GM10248 (cell line): ENCODE measurements at regions not wholly inside any gene's neighbourhood (a gene's known extent, or its start where the extent isn't known, plus 50 kb on each side); places are given as distances from the start of the nearest gene placed in this dataset.
"Not testable (repeated sequence)": the region's sequence is repeated elsewhere in the genome, so short reads cannot be mapped to it uniquely, and the experiment has no call there.

Experiments used
- CTCF ChIA-PET: fragments of 300-600 bp; sonication (Branson Sonifier 250); formaldehyde crosslinking; extraction: SDS; loops from one replicate; lab custom pipeline; 2021; ENCODE audit warnings: antibody characterized with exemption; lab: Yijun Ruan, JAX
- POLR2A ChIA-PET: fragments of 350-650 bp; sonication (Branson Sonifier 250); formaldehyde crosslinking; extraction: SDS; loops from one replicate; lab custom pipeline; 2020; ENCODE audit warnings: antibody characterized with exemption; lab: Yijun Ruan, JAX
- DNase-seq: peaks from one replicate; pipeline ENCODE4 v3.0.0; 2012; ENCODE audit errors: extremely low spot score
- TF ChIP-seq, protein P1 (sequence below): IDR thresholded peaks from 2 replicates; pipeline ENCODE4 v1.5.1; 2012; ENCODE audit warnings: mild to moderate bottlenecking, low read depth; ENCODE audit errors: extremely low read depth, missing control alignments, control extremely low read depth

DNA sequence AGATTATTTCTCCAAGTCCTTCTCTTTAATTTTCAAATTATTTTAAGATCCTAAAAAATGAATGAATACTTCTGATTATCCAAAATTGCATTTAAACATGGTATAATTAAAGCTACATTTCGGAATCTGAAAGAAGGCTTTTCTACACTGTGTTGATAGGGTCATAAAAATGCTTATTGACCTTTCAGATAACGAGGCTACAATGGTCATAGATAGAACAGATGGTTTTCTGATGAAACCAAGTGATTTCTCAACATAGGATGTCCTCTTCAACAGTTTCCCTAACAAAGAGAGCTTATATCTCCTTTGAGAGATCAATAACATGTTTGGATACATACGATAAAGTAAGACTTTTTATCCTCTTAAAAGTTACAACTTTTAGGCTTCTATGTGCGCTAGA is 201.1 kb downstream of the PTH2R start:
- DNase-seq: no peak
- CTCF ChIA-PET: no interaction called here
- TF ChIP-seq, protein P1, sequence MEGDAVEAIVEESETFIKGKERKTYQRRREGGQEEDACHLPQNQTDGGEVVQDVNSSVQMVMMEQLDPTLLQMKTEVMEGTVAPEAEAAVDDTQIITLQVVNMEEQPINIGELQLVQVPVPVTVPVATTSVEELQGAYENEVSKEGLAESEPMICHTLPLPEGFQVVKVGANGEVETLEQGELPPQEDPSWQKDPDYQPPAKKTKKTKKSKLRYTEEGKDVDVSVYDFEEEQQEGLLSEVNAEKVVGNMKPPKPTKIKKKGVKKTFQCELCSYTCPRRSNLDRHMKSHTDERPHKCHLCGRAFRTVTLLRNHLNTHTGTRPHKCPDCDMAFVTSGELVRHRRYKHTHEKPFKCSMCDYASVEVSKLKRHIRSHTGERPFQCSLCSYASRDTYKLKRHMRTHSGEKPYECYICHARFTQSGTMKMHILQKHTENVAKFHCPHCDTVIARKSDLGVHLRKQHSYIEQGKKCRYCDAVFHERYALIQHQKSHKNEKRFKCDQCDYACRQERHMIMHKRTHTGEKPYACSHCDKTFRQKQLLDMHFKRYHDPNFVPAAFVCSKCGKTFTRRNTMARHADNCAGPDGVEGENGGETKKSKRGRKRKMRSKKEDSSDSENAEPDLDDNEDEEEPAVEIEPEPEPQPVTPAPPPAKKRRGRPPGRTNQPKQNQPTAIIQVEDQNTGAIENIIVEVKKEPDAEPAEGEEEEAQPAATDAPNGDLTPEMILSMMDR: no peak
- POLR2A ChIA-PET: no interaction called here

DNA sequence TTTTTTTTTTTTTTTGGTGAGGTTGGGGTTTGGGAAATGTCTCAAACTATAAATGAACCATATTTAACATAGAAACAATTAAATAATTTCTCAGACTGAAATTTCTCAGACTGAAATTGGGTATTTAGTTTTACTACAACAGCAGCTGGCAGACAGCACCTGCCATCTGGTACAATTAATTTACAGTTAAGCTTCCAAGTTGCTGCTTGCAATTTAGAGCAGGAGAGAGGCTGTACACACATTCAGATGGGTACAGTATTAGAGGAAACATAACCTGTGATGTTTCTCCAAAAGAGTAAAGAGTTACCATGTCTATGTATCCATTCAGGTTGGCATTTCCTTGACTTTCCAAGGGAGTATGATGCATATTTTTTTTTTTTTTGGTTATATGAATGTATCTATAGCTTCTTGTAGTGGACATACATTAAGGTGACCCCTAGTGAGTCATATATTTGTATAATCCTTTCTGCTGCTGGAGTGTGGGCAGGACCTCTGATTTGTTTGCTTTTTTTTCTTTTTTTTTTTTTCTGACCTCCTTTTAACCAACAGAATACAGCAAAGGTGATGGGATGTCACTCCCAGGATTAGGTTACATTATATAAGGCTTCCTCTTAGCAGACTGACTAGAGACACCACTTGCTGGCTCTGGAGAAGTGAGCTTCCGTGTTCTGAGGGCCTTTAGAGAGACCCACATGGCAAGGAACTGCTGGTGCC is 201.7 kb downstream of the PTH2R start:
- TF ChIP-seq, protein P1: no peak
- ChIA-PET POLR2A (no interaction called here), CTCF (no interaction called here)
- no peak for DNase-seq

DNA sequence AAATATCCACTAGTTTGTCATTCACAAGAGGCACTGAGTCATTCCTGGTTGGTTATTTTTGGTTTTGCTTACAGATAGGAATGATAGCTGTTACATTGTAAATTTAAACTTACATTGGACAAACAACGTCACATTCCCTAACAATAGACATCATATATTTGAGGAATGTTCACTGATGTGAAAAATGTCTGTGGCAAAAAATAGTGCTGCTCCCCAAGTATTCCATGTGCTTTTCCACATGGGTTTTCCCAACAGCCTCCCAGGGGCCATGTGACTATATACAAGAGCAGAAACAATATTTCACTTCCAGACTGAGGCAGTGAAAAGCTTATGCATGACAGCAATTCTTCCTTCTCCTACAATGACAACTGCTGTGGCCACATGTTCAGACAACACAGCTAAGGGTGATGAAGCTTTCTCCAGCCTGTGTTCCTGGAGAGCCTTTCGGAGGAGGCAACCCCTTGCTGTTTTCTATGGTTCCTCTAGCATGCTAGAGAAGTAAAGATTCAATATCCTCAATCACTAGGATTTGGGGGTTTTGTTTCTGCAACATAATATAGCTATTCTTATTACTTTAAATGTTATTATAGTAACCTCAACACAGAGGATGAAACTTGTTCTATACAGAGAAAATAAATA is 202.7 kb downstream of the PTH2R start:
- DNase-seq: no peak
- POLR2A ChIA-PET: no interaction called here
- TF ChIP-seq, protein P1: no peak
- CTCF ChIA-PET: interaction anchor here (1.2 to 1.7 kb wide), 2 partner anchors 10 to 11 kb away, joined by 3 to 6 read pairs; no protein-coding TSS in a partner anchor

DNA sequence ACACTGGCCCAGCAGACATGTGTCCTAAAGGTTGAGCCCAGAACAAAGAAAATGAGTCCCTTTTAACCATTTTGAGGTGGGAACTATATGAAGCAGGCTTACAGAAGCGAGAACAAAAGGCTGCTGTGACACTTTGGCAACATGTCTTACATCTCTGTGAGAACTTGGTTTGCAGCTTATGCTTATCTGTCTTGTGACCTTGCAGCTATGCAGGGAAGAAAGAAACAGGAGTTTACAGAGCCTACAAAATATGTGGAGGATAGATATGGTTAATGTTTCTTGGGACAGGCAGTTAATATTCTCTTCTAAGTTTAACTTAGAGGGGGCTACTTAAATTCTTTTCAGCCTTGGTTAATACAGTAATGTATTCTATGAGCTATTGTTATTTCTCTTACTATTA is 209.1 kb downstream of the PTH2R start:
- POLR2A ChIA-PET, DNase-seq: not testable (repeated sequence)
- CTCF ChIA-PET: interaction anchor here (0.7 to 2.7 kb wide), 2 partner anchors 14 to 19 kb away, joined by 3 to 12 read pairs; no protein-coding TSS in a partner anchor

DNA sequence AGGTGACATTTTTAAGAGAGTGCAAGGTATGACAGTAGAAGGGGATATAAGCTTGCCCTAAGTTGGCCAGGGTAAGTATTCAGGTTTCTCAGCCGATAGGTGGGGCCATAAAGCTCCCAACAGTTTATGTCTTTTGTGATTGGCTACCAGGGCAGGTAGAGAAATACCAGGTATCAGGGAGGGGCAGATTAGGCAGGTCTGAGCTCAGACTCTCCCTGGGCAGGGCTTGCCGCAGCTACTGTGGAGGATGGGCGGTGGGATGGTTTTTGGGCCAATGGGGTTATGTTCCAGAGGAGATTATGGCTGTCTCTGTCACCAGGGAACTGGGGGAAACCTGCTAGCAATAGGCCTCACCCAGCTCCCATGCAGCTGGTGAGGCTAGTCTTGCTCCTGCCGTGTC is 211.6 kb downstream of the PTH2R start:
- CTCF ChIA-PET: interaction anchor here (0.7 to 0.8 kb wide), 2 partner anchors 14 to 62 kb away, joined by 3 read pairs; no protein-coding TSS in a partner anchor
- POLR2A ChIA-PET: no interaction called here
- TF ChIP-seq, protein P1: no peak
- DNase-seq: no peak

DNA sequence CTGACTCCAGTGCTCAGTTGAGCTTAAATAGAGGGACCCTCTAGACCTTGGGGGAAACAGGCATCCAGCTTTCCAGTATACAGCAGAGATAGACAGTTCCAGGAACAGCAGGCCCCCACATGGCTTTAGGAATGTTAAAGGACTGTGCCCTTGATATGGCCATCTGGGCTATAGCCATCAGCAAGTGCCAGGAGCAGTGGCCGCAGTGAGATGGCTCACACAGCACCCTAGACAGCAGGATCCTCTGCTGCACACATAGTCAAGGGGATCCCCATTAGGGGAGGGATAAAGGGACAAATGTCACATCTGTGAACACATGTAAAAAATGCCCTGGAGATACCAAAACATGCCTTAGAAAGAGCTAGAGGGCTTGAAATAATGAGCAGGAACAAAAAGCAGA is 213.4 kb downstream of the PTH2R start:
- no peak for DNase-seq
- POLR2A ChIA-PET: no interaction called here
- CTCF ChIA-PET: interaction anchor here (1.3 kb wide), 2 partner anchors 10 to 12 kb away, joined by 3 to 6 read pairs; no protein-coding TSS in a partner anchor
- TF ChIP-seq, protein P1: no peak

DNA sequence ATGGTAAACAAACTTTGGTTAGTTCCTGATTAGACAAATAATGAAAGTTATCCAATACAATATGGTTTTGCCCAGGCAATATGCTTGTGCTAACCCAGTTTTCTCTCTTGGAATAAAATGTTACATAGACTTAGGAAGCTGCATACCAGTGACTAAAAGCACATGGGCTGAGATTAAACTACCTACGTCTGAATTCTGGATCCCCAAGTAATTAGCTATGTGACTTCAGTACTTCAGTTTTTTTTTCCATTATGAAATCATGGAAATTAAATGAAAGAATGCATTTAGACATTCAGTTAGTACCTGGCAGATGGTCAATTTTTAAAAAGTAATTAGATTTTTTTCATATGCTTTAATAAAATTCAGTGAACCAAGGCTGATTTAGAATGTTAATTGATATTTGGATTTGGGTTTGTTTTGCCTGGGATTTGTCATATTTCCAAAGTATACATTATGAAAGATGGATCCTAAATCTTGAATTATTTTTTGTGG is 213.9 kb downstream of the PTH2R start:
- CTCF ChIA-PET: interaction anchor here (1.3 kb wide), 2 partner anchors 11 kb away, joined by 3 to 6 read pairs; no protein-coding TSS in a partner anchor
- POLR2A ChIA-PET: no interaction called here
- DNase-seq: no peak
- TF ChIP-seq, protein P1: no peak
